ENCODE measurements at regions not wholly inside any gene's neighbourhood (a gene's known extent, or its start where the extent isn't known, plus 50 kb on each side); places are given as distances from the start of the nearest gene placed in this dataset.

- TF ChIP-seq TAF1 (IDR thresholded peaks at IDR 0.05; ENCODE audit: borderline replicate concordance, insufficient read depth, low read length): no peak
- TF ChIP-seq POLR2AphosphoS5 (IDR thresholded peaks at IDR 0.05; ENCODE audit: low read depth, low read length): no peak
- no peak for TF ChIP-seq REST (IDR thresholded peaks at IDR 0.05; ENCODE audit: insufficient read depth in 1 of 2, low read depth in 2 of 2, low read length in 2 of 2)
- no peak for TF ChIP-seq SIN3A (IDR thresholded peaks at IDR 0.05; ENCODE audit: borderline replicate concordance, insufficient read depth, low read length)
- no peak for TF ChIP-seq FOXP2 (optimal IDR thresholded peaks at IDR 0.05; ENCODE audit: borderline replicate concordance, extremely low read depth, extremely low read length, insufficient read depth)
Observed at GRCh38 chr2:150974864-150975263, 286.8 kb downstream of the RBM43 start.

- TF ChIP-seq TAF1 (IDR thresholded peaks at IDR 0.05; ENCODE audit: borderline replicate concordance, insufficient read depth, low read length): no peak
- no peak for TF ChIP-seq POLR2AphosphoS5 (IDR thresholded peaks at IDR 0.05; ENCODE audit: low read depth, low read length)
- no peak for TF ChIP-seq FOXP2 (optimal IDR thresholded peaks at IDR 0.05; ENCODE audit: borderline replicate concordance, extremely low read depth, extremely low read length, insufficient read depth)
- no peak for TF ChIP-seq REST (IDR thresholded peaks at IDR 0.05; ENCODE audit: insufficient read depth in 1 of 2, low read depth in 2 of 2, low read length in 2 of 2)
- TF ChIP-seq SIN3A (IDR thresholded peaks at IDR 0.05; ENCODE audit: borderline replicate concordance, insufficient read depth, low read length): no peak
Observed at GRCh38 chr2:150974234-150974633, 287.4 kb downstream of the RBM43 start.

DNA sequence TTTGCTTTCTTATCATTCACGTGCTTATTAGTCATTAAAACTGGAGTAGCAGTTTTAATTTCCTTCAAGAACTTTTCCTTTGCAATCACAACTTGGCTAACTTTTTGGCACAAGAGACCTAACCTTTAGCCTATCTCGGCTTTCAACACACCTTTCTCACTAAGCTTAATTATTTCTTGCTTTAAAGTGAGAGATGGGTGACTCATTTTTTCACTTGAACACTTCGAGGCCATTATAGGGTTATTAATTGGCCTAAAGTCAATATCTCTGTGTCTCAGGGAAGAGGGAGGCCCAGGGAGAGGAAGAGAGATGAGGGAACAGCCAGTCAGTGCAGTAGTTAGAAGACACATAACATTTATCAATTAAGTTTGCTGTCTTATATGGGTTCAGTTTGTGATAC is 289.8 kb downstream of the RBM43 start:
- TF ChIP-seq FOXP2 (optimal IDR thresholded peaks at IDR 0.05; ENCODE audit: borderline replicate concordance, extremely low read depth, extremely low read length, insufficient read depth) (no peak), REST (IDR thresholded peaks at IDR 0.05; ENCODE audit: insufficient read depth in 1 of 2, low read depth in 2 of 2, low read length in 2 of 2) (no peak), SIN3A (IDR thresholded peaks at IDR 0.05; ENCODE audit: borderline replicate concordance, insufficient read depth, low read length) (no peak), TAF1 (IDR thresholded peaks at IDR 0.05; ENCODE audit: borderline replicate concordance, insufficient read depth, low read length) (no peak), POLR2AphosphoS5 (IDR thresholded peaks at IDR 0.05; ENCODE audit: low read depth, low read length) (no peak)

DNA sequence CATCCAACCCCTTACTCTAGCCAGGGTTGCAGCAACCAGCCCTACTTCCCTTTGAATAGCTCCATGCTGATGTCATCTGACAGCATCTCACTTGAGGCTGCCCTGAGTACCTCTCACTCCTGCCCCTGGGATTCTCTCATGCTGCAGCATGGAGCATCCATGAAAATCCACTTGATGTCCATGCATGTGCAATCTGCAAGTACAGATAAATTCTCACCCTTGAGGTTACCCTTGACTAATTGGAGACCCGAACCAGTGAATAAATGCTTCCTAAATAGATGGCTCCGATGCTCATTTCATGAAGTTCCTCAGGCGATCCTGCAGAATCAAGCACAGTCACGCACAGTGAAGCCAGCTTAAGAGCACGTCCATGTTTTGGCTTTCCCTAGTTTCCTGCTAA is 298.3 kb downstream of the RBM43 start:
- TF ChIP-seq REST (IDR thresholded peaks at IDR 0.05; ENCODE audit: insufficient read depth in 1 of 2, low read depth in 2 of 2, low read length in 2 of 2): no peak
- TF ChIP-seq TAF1 (IDR thresholded peaks at IDR 0.05; ENCODE audit: borderline replicate concordance, insufficient read depth, low read length): no peak
- no peak for TF ChIP-seq FOXP2 (optimal IDR thresholded peaks at IDR 0.05; ENCODE audit: borderline replicate concordance, extremely low read depth, extremely low read length, insufficient read depth)
- TF ChIP-seq POLR2AphosphoS5 (IDR thresholded peaks at IDR 0.05; ENCODE audit: low read depth, low read length): no peak
- TF ChIP-seq SIN3A (IDR thresholded peaks at IDR 0.05; ENCODE audit: borderline replicate concordance, insufficient read depth, low read length): no peak

GRCh38 chr2:150955231-150955630 is 306.4 kb downstream of the RBM43 start:
- TF ChIP-seq POLR2AphosphoS5 (IDR thresholded peaks at IDR 0.05; ENCODE audit: low read depth, low read length) (no peak), SIN3A (IDR thresholded peaks at IDR 0.05; ENCODE audit: borderline replicate concordance, insufficient read depth, low read length) (no peak), TAF1 (IDR thresholded peaks at IDR 0.05; ENCODE audit: borderline replicate concordance, insufficient read depth, low read length) (no peak)

Measured in PFSK-1 (cell line).